Upper lobe of left lung (tissue), 4 donors: ENCODE measurements at regions not wholly inside any gene's neighbourhood (a gene's known extent, or its start where the extent isn't known, plus 50 kb on each side); places are given as distances from the start of the nearest gene placed in this dataset.

Experiments
- CTCF ChIP-seq, 6 experiments: fragments of 450-650 bp in 4 of 6; fragments of 200-600 bp in 2 of 6; sonication (generic) in 2 of 6; IDR thresholded peaks; one replicate each; pipeline ENCODE4 v1.5.1; 2016 to 2019; ENCODE audit warnings: antibody characterized with exemption in 6 of 6
- EP300 ChIP-seq, 4 donors: sonication (generic); formaldehyde crosslinking; IDR thresholded peaks; one replicate each; pipeline ENCODE4 v1.5.1; 2017; ENCODE audit warnings: antibody characterized with exemption in 4 of 4, control low read depth in 2 of 4
- POLR2A ChIP-seq, 4 donors: fragments of 450-650 bp; IDR thresholded peaks; one replicate each; pipeline ENCODE4 v1.5.1; 2016 to 2017; ENCODE audit warnings: antibody characterized with exemption in 4 of 4, mild to moderate bottlenecking in 2 of 4

DNA sequence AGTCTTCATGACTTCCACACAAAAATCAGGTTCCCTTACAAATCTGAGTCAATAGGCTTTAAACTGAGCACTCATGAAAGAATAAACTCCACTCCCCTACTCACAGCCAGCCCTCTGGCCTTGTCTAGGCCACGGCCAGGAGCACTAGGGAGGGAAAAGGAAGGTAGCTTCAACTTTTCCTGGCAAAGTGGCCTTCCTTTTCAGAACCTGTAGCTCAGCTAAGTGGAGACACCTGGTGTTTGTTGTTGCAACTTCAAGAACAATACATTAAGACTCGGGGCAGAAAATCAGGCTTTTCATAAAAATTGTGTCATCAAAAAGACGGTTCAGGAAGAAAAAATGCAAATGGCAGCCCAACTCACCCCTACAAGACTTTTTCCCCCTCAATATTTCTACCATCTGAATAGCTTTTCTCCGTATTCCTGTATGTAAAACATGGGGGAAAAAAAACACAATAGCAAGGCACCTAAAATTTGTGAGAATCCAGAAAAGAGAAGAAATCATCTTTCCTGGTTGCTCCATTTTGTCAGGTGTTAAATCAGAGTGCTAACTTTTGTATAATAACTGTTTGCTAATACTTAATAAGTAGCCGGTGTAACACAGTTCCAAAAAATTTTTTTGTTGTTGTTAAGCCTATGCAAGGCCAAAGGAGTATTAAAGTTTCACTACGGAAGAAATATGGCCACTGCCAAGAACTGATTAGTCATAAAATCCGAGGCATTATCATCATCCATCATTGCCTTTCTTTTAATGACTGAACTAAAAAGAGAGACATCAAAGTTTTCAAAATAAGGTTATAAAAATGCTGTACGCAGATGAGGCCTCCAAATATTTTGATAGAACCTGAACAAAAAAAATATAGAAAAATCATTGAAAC lies 66.2 kb upstream of the ARID5B start:
- peak in 3 of 6 experiments; percentile 43 to 48 (median 44) for TF ChIP-seq CTCF (IDR thresholded peaks at IDR 0.05)
- TF ChIP-seq EP300 (IDR thresholded peaks at IDR 0.05): no peak
- TF ChIP-seq POLR2A (IDR thresholded peaks at IDR 0.05): no peak
